Thoracic aorta (tissue), 2 donors: ENCODE measurements at regions not wholly inside any gene's neighbourhood (a gene's known extent, or its start where the extent isn't known, plus 50 kb on each side); places are given as distances from the start of the nearest gene placed in this dataset.

Experiments
- ATAC-seq: fragments of 150-250 bp; one replicate; pipeline ENCODE4 v1.8.0; 2017; ENCODE audit warnings: low read depth; ENCODE audit not compliant: insufficient number of reproducible peaks, low FRiP score
- DNase-seq: peaks from one replicate; pipeline ENCODE4 v3.0.0-alpha.2; 2020; ENCODE audit warnings: low spot score
- H3K27ac ChIP-seq, 2 donors: fragments of 200-600 bp; sonication (generic); 1 replicate in 1 of 2; 2 replicates in 1 of 2; pipeline ENCODE4 v1.5.1; 2016; ENCODE audit warnings: mild to moderate bottlenecking in 2 of 2, moderate library complexity in 2 of 2
- H3K27me3 ChIP-seq: fragments of 200-600 bp; sonication (generic); replicated peaks from 2 replicates; pipeline ENCODE4 v1.6.0; 2016; ENCODE audit warnings: mild to moderate bottlenecking; ENCODE audit not compliant: insufficient read depth
- H3K36me3 ChIP-seq: fragments of 200-600 bp; sonication (generic); one replicate; pipeline ENCODE4 v1.5.1; 2016
- H3K4me1 ChIP-seq, 2 donors: fragments of 200-600 bp; sonication (generic); 1 replicate in 1 of 2; 2 replicates in 1 of 2; pipeline versions ENCODE4 v1.5.1 to v1.6.0; 2016; ENCODE audit warnings: low read depth in 2 of 2, mild to moderate bottlenecking in 1 of 2; ENCODE audit not compliant: control insufficient read depth in 1 of 2
- H3K4me3 ChIP-seq: fragments of 200-600 bp; sonication (generic); 2 replicates; pipeline ENCODE4 v1.5.1; 2016; ENCODE audit warnings: mild to moderate bottlenecking
- H3K9me3 ChIP-seq: fragments of 200-600 bp; sonication (generic); 2 replicates; pipeline ENCODE4 v1.5.1; 2016
- TF ChIP-seq, protein P1 (sequence below): fragments of 200-600 bp; sonication (generic); IDR thresholded peaks from one replicate; pipeline ENCODE4 v1.5.1; 2019; ENCODE audit warnings: antibody characterized with exemption

- ATAC-seq: no peak
- no peaks in the 10 kb centered on the region for H3K36me3 ChIP-seq
- TF ChIP-seq, protein P1, sequence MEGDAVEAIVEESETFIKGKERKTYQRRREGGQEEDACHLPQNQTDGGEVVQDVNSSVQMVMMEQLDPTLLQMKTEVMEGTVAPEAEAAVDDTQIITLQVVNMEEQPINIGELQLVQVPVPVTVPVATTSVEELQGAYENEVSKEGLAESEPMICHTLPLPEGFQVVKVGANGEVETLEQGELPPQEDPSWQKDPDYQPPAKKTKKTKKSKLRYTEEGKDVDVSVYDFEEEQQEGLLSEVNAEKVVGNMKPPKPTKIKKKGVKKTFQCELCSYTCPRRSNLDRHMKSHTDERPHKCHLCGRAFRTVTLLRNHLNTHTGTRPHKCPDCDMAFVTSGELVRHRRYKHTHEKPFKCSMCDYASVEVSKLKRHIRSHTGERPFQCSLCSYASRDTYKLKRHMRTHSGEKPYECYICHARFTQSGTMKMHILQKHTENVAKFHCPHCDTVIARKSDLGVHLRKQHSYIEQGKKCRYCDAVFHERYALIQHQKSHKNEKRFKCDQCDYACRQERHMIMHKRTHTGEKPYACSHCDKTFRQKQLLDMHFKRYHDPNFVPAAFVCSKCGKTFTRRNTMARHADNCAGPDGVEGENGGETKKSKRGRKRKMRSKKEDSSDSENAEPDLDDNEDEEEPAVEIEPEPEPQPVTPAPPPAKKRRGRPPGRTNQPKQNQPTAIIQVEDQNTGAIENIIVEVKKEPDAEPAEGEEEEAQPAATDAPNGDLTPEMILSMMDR: no peak
- H3K4me3 ChIP-seq: no peak overlapping the region
- no peak overlapping the region for H3K27ac ChIP-seq
- no peaks in the 10 kb centered on the region for H3K9me3 ChIP-seq
- no peaks in the 10 kb centered on the region for H3K4me1 ChIP-seq
- no peak for DNase-seq
- no peaks in the 10 kb centered on the region for H3K27me3 ChIP-seq
These were observed 81.2 kb downstream of the ZNF621 start for GRCh38 chr3:40605960-40606359.

GRCh38 chr3:40608091-40608490, 83.3 kb downstream of the ZNF621 start:
- no peak overlapping the region for H3K27ac ChIP-seq
- DNase-seq (no peak), ATAC-seq (no peak)
- H3K4me1 ChIP-seq: no peaks in the 10 kb centered on the region
- no peak overlapping the region for H3K4me3 ChIP-seq
- no peaks in the 10 kb centered on the region for H3K36me3 ChIP-seq
- H3K9me3 ChIP-seq: no peaks in the 10 kb centered on the region
- TF ChIP-seq, protein P1: no peak
- H3K27me3 ChIP-seq: no peaks in the 10 kb centered on the region

- no peak for DNase-seq
- Histone ChIP-seq H3K27me3 (no peaks in the 10 kb centered on the region), H3K27ac (no peak overlapping the region), H3K4me3 (no peak overlapping the region), H3K36me3 (no peaks in the 10 kb centered on the region), H3K9me3 (no peaks in the 10 kb centered on the region), H3K4me1 (peaks cover 0 to 6% of the 10 kb centered on the region in 2 donors)
- TF ChIP-seq, protein P1: no peak
- ATAC-seq: no peak
These were observed 88.5 kb downstream of the ZNF621 start for GRCh38 chr3:40613306-40613705.

GRCh38 chr3:40615110-40615915, 90.6 kb downstream of the ZNF621 start:
- no peaks in the 10 kb centered on the region for H3K27me3 ChIP-seq
- TF ChIP-seq, protein P1: no peak
- no peak overlapping the region for H3K4me3 ChIP-seq
- peaks cover 0 to 6% of the 10 kb centered on the region in 2 donors for H3K4me1 ChIP-seq
- ATAC-seq (no peak), DNase-seq (no peak)
- no peaks in the 10 kb centered on the region for H3K9me3 ChIP-seq
- H3K27ac ChIP-seq: no peak overlapping the region
- H3K36me3 ChIP-seq: no peaks in the 10 kb centered on the region

DNA sequence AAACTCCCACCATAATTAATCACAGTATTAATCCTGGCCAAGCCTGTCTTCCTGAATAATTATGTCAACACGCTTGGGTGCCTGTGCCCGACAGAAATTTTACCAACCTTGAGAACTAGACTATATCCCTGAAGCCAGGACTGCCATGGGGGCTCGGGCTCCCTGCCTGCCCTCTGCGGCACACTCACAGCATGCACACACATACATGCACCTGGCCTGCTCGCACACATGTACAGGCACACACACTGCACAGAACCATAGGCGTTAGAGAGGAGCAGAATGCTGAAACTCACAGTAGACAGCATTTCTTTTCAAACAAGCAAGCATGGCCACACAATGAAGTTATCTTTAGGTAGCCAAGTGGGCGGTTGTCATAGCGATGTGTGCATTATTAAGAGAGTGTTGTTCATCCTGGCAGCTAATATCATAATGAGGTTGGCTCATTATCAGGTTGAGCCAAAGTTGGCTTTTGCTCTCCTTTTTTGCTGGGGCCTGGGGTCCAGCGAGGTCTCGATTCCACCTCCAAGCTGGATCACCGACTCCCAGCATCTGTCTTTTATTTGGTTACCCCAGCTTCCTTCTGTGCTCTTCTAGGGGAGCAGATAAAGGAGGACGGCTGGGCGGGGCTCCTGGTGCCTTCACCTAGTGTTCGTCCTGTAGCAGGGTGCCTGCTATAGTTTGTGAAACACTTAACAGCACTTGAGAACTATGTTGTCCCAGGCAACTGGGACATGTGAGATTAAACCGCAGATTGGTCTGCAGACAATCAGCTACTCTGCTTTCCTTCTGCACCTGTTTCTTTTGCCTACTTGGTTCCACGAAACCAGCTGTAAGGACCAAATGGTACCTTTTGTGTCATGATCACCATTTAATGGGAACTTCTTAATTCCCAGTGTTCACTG, 91.4 kb downstream of the ZNF621 start:
- ATAC-seq (no peak), DNase-seq (no peak)
- no peaks in the 10 kb centered on the region for H3K27me3 ChIP-seq
- H3K36me3 ChIP-seq: no peaks in the 10 kb centered on the region
- no peak overlapping the region for H3K4me3 ChIP-seq
- H3K4me1 ChIP-seq: peaks cover 0 to 6% of the 10 kb centered on the region in 2 donors
- no peak overlapping the region for H3K27ac ChIP-seq
- TF ChIP-seq, protein P1: no peak
- no peaks in the 10 kb centered on the region for H3K9me3 ChIP-seq
